Neural progenitor cell (in vitro differentiated cells): ENCODE measurements at regions not wholly inside any gene's neighbourhood (a gene's known extent, or its start where the extent isn't known, plus 50 kb on each side); places are given as distances from the start of the nearest gene placed in this dataset.

Experiments
- CTCF ChIP-seq: fragments of 200-600 bp; sonication (generic); IDR thresholded peaks from 2 replicates; pipeline ENCODE4 v1.5.1; 2017; ENCODE audit warnings: antibody characterized with exemption, mild to moderate bottlenecking
- EZH2 ChIP-seq: fragments of 200-600 bp; sonication (generic); IDR thresholded peaks from 2 replicates; pipeline ENCODE4 v1.6.1; 2017; ENCODE audit warnings: antibody characterized with exemption, mild to moderate bottlenecking, moderate library complexity

- no peak for TF ChIP-seq CTCF
- no peak for TF ChIP-seq EZH2
Observed at GRCh38 chr5:112563169-112563826, 144.2 kb upstream of the EPB41L4A start.
